ENCODE measurements at regions not wholly inside any gene's neighbourhood (a gene's known extent, or its start where the extent isn't known, plus 50 kb on each side); places are given as distances from the start of the nearest gene placed in this dataset.

DNA sequence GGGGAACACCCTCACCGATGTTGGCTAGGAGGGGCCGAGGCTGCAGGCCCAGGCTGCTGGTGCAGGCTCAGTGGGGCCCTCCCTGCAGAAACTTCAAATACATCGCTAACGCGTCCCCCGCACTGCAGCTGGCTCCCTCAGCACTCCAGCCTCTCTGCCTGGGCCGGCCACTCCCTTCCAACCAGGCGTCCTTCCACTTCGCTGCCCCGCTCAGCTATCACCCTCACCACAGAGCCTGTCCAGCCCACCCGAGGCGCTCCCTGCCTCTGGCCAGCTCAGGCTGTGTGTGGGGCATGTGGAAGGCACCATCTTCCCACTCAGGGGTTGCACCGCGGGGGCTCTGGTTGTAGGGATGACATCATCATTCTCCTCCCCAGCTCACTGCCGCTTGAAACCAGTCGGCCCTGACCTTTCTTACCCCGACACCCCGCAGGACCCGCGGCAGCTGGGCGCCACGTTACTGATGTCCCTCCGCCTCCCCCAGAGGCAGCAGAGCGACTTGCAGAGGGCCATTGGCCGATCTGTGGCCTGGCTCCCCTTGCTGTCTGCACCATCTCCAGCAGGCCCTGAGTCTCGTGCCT is 199.9 kb upstream of the RTL1 start:
- TF ChIP-seq CTCF (IDR thresholded peaks at IDR 0.05): no peak
- no peak for TF ChIP-seq SIN3A (IDR thresholded peaks at IDR 0.05; ENCODE audit: borderline replicate concordance, insufficient read depth, low read depth, low read length)
- no peak for TF ChIP-seq POLR2AphosphoS5 (IDR thresholded peaks at IDR 0.05; ENCODE audit: low read depth, low read length)
- no peak for TF ChIP-seq REST (IDR thresholded peaks at IDR 0.05; ENCODE audit: insufficient read depth in 1 of 2, low read depth in 2 of 2, low read length in 1 of 2)

Measured in Panc1 (cell line).